ENCODE measurements at regions not wholly inside any gene's neighbourhood (a gene's known extent, or its start where the extent isn't known, plus 50 kb on each side); places are given as distances from the start of the nearest gene placed in this dataset.

GRCh38 chr12:94875525-94875924 lies 128.0 kb downstream of the NDUFA12 start:
- no peaks in the 10 kb centered on the region for H3K36me3 ChIP-seq (ENCODE audit: control insufficient read depth in 3 of 3, insufficient read depth in 2 of 3, low read depth in 1 of 3, low read length in 3 of 3)
- peak; percentile 6 to 30 for DNase-seq
- 19 to 43% (median 20%) methylated on average over 5 of the region's 5 CpGs for WGBS, 3 donors
- H3K4me3 ChIP-seq (ENCODE audit: low read depth in 1 of 3, low read length in 3 of 3), result no peak overlapping the region
- peaks cover 3 to 59% (median 21%) of the 10 kb centered on the region in 3 donors for H3K27me3 ChIP-seq (ENCODE audit: control insufficient read depth in 3 of 3, insufficient read depth in 3 of 3, low read length in 3 of 3)
- FAIRE-seq, result no peak
- H3K4me1 ChIP-seq (ENCODE audit: control insufficient read depth in 3 of 3, insufficient read depth in 2 of 3, low read depth in 1 of 3, low read length in 2 of 3), result no peaks in the 10 kb centered on the region
- H3K9me3 ChIP-seq (ENCODE audit: control insufficient read depth in 2 of 2, insufficient read depth in 1 of 2, low read depth in 1 of 2, low read length in 1 of 2), result no peaks in the 10 kb centered on the region
- no peak overlapping the region for H3K27ac ChIP-seq (ENCODE audit: low read depth in 1 of 3, low read length in 2 of 3)

GRCh38 chr12:94874518-94875302 lies 128.8 kb downstream of the NDUFA12 start:
- Histone ChIP-seq H3K9me3 (ENCODE audit: control insufficient read depth in 2 of 2, insufficient read depth in 1 of 2, low read depth in 1 of 2, low read length in 1 of 2) (no peaks in the 10 kb centered on the region), H3K27me3 (ENCODE audit: control insufficient read depth in 3 of 3, insufficient read depth in 3 of 3, low read length in 3 of 3) (peaks cover 3 to 62% (median 21%) of the 10 kb centered on the region in 3 donors), H3K4me1 (ENCODE audit: control insufficient read depth in 3 of 3, insufficient read depth in 2 of 3, low read depth in 1 of 3, low read length in 2 of 3) (no peaks in the 10 kb centered on the region), H3K27ac (ENCODE audit: low read depth in 1 of 3, low read length in 2 of 3) (no peak overlapping the region), H3K36me3 (ENCODE audit: control insufficient read depth in 3 of 3, insufficient read depth in 2 of 3, low read depth in 1 of 3, low read length in 3 of 3) (no peaks in the 10 kb centered on the region), H3K4me3 (ENCODE audit: low read depth in 1 of 3, low read length in 3 of 3) (no peak overlapping the region)
- DNase-seq (no peak), FAIRE-seq (no peak)
- 16 to 31% (median 21%) methylated on average over 20 of the region's 20 CpGs for WGBS, 3 donors

GRCh38 chr12:94873734-94874517 lies 129.6 kb downstream of the NDUFA12 start:
- FAIRE-seq (no peak), DNase-seq (peak in 1 of 2 donors; percentile 46)
- WGBS, 3 donors, result 7 to 11% (median 8%) methylated on average over 46 to 64 of the region's 64 CpGs
- no peaks in the 10 kb centered on the region for H3K36me3 ChIP-seq (ENCODE audit: control insufficient read depth in 3 of 3, insufficient read depth in 2 of 3, low read depth in 1 of 3, low read length in 3 of 3)
- peaks cover 3 to 63% (median 21%) of the 10 kb centered on the region in 3 donors for H3K27me3 ChIP-seq (ENCODE audit: control insufficient read depth in 3 of 3, insufficient read depth in 3 of 3, low read length in 3 of 3)
- no peaks in the 10 kb centered on the region for H3K4me1 ChIP-seq (ENCODE audit: control insufficient read depth in 3 of 3, insufficient read depth in 2 of 3, low read depth in 1 of 3, low read length in 2 of 3)
- H3K4me3 ChIP-seq (ENCODE audit: low read depth in 1 of 3, low read length in 3 of 3), result peak overlapping the region; percentile 31 to 37 (median 34)
- H3K9me3 ChIP-seq (ENCODE audit: control insufficient read depth in 2 of 2, insufficient read depth in 1 of 2, low read depth in 1 of 2, low read length in 1 of 2), result no peaks in the 10 kb centered on the region
- H3K27ac ChIP-seq (ENCODE audit: low read depth in 1 of 3, low read length in 2 of 3), result no peak overlapping the region

- FAIRE-seq, result no peak
- Histone ChIP-seq H3K9me3 (ENCODE audit: control insufficient read depth in 2 of 2, insufficient read depth in 1 of 2, low read depth in 1 of 2, low read length in 1 of 2) (no peaks in the 10 kb centered on the region), H3K4me1 (ENCODE audit: control insufficient read depth in 3 of 3, insufficient read depth in 2 of 3, low read depth in 1 of 3, low read length in 2 of 3) (no peaks in the 10 kb centered on the region), H3K27me3 (ENCODE audit: control insufficient read depth in 3 of 3, insufficient read depth in 3 of 3, low read length in 3 of 3) (peaks cover 3 to 64% (median 21%) of the 10 kb centered on the region in 3 donors), H3K36me3 (ENCODE audit: control insufficient read depth in 3 of 3, insufficient read depth in 2 of 3, low read depth in 1 of 3, low read length in 3 of 3) (no peaks in the 10 kb centered on the region), H3K27ac (ENCODE audit: low read depth in 1 of 3, low read length in 2 of 3) (no peak overlapping the region), H3K4me3 (ENCODE audit: low read depth in 1 of 3, low read length in 3 of 3) (peak overlapping the region in 2 of 3 donors; percentile 31 to 34)
- peak in 1 of 2 donors; percentile 22 for DNase-seq
- WGBS, 3 donors, result 1 to 3% (median 2%) methylated on average over 29 to 80 of the region's 80 CpGs
Observed at GRCh38 chr12:94872971-94873733, 130.3 kb downstream of the NDUFA12 start.

GRCh38 chr12:94872671-94872970 lies 130.9 kb downstream of the NDUFA12 start:
- DNase-seq, result no peak
- H3K27me3 ChIP-seq (ENCODE audit: control insufficient read depth in 3 of 3, insufficient read depth in 3 of 3, low read length in 3 of 3), result peaks cover 3 to 62% (median 21%) of the 10 kb centered on the region in 3 donors
- H3K9me3 ChIP-seq (ENCODE audit: control insufficient read depth in 2 of 2, insufficient read depth in 1 of 2, low read depth in 1 of 2, low read length in 1 of 2), result no peaks in the 10 kb centered on the region
- FAIRE-seq, result no peak
- no peaks in the 10 kb centered on the region for H3K36me3 ChIP-seq (ENCODE audit: control insufficient read depth in 3 of 3, insufficient read depth in 2 of 3, low read depth in 1 of 3, low read length in 3 of 3)
- no peak overlapping the region for H3K27ac ChIP-seq (ENCODE audit: low read depth in 1 of 3, low read length in 2 of 3)
- H3K4me3 ChIP-seq (ENCODE audit: low read depth in 1 of 3, low read length in 3 of 3), result no peak overlapping the region
- WGBS, 3 donors, result 27 to 36% (median 34%) methylated on average over 8 of the region's 8 CpGs
- no peaks in the 10 kb centered on the region for H3K4me1 ChIP-seq (ENCODE audit: control insufficient read depth in 3 of 3, insufficient read depth in 2 of 3, low read depth in 1 of 3, low read length in 2 of 3)

GRCh38 chr12:94872007-94872653 lies 131.4 kb downstream of the NDUFA12 start:
- Histone ChIP-seq H3K9me3 (ENCODE audit: control insufficient read depth in 2 of 2, insufficient read depth in 1 of 2, low read depth in 1 of 2, low read length in 1 of 2) (no peaks in the 10 kb centered on the region), H3K36me3 (ENCODE audit: control insufficient read depth in 3 of 3, insufficient read depth in 2 of 3, low read depth in 1 of 3, low read length in 3 of 3) (no peaks in the 10 kb centered on the region), H3K27me3 (ENCODE audit: control insufficient read depth in 3 of 3, insufficient read depth in 3 of 3, low read length in 3 of 3) (peaks cover 3 to 61% (median 21%) of the 10 kb centered on the region in 3 donors), H3K27ac (ENCODE audit: low read depth in 1 of 3, low read length in 2 of 3) (no peak overlapping the region), H3K4me1 (ENCODE audit: control insufficient read depth in 3 of 3, insufficient read depth in 2 of 3, low read depth in 1 of 3, low read length in 2 of 3) (no peaks in the 10 kb centered on the region), H3K4me3 (ENCODE audit: low read depth in 1 of 3, low read length in 3 of 3) (no peak overlapping the region)
- DNase-seq (no peak), FAIRE-seq (no peak)
- WGBS, 3 donors, result 64 to 77% (median 65%) methylated on average over 11 of the region's 11 CpGs

- DNase-seq (no peak), FAIRE-seq (no peak)
- no peaks in the 10 kb centered on the region for H3K4me1 ChIP-seq (ENCODE audit: control insufficient read depth in 3 of 3, insufficient read depth in 2 of 3, low read depth in 1 of 3, low read length in 2 of 3)
- no peak overlapping the region for H3K27ac ChIP-seq (ENCODE audit: low read depth in 1 of 3, low read length in 2 of 3)
- 63 to 84% (median 77%) methylated on average over 5 of the region's 5 CpGs for WGBS, 3 donors
- no peaks in the 10 kb centered on the region for H3K36me3 ChIP-seq (ENCODE audit: control insufficient read depth in 3 of 3, insufficient read depth in 2 of 3, low read depth in 1 of 3, low read length in 3 of 3)
- no peaks in the 10 kb centered on the region for H3K9me3 ChIP-seq (ENCODE audit: control insufficient read depth in 2 of 2, insufficient read depth in 1 of 2, low read depth in 1 of 2, low read length in 1 of 2)
- H3K4me3 ChIP-seq (ENCODE audit: low read depth in 1 of 3, low read length in 3 of 3), result no peak overlapping the region
- peaks cover 3 to 50% (median 21%) of the 10 kb centered on the region in 3 donors for H3K27me3 ChIP-seq (ENCODE audit: control insufficient read depth in 3 of 3, insufficient read depth in 3 of 3, low read length in 3 of 3)
Observed at GRCh38 chr12:94870511-94870910, 133.0 kb downstream of the NDUFA12 start.

- Histone ChIP-seq H3K4me3 (ENCODE audit: low read depth in 1 of 3, low read length in 3 of 3) (no peak overlapping the region), H3K27ac (ENCODE audit: low read depth in 1 of 3, low read length in 2 of 3) (no peak overlapping the region), H3K9me3 (ENCODE audit: control insufficient read depth in 2 of 2, insufficient read depth in 1 of 2, low read depth in 1 of 2, low read length in 1 of 2) (no peaks in the 10 kb centered on the region), H3K27me3 (ENCODE audit: control insufficient read depth in 3 of 3, insufficient read depth in 3 of 3, low read length in 3 of 3) (peaks cover 3 to 33% (median 14%) of the 10 kb centered on the region in 3 donors), H3K4me1 (ENCODE audit: control insufficient read depth in 3 of 3, insufficient read depth in 2 of 3, low read depth in 1 of 3, low read length in 2 of 3) (no peaks in the 10 kb centered on the region), H3K36me3 (ENCODE audit: control insufficient read depth in 3 of 3, insufficient read depth in 2 of 3, low read depth in 1 of 3, low read length in 3 of 3) (no peaks in the 10 kb centered on the region)
- DNase-seq (no peak), FAIRE-seq (no peak)
- 90 to 97% (median 91%) methylated on average over 2 of the region's 2 CpGs for WGBS, 3 donors
Observed at GRCh38 chr12:94868161-94868560, 135.3 kb downstream of the NDUFA12 start.

Measured in small intestine (tissue), 7 donors.